Stomach (tissue), 4 donors: ENCODE measurements at regions not wholly inside any gene's neighbourhood (a gene's known extent, or its start where the extent isn't known, plus 50 kb on each side); places are given as distances from the start of the nearest gene placed in this dataset.

Experiments used
- POLR2A ChIP-seq, 4 donors: fragments of 450-650 bp; IDR thresholded peaks; one replicate each; pipeline ENCODE4 v1.6.1; 2016; ENCODE audit warnings: antibody characterized with exemption in 4 of 4, control low read depth in 2 of 4, mild to moderate bottlenecking in 1 of 4, moderate library complexity in 1 of 4
- POLR2AphosphoS5 ChIP-seq, 3 donors: sonication (generic); formaldehyde crosslinking; IDR thresholded peaks; one replicate each; pipeline ENCODE4 v1.6.1; 2016; ENCODE audit warnings: antibody characterized with exemption in 3 of 3
- TF ChIP-seq, protein P1 (sequence below), 7 experiments: fragments of 450-650 bp in 4 of 7; fragments of 200-600 bp in 3 of 7; sonication (generic) in 3 of 7; IDR thresholded peaks; one replicate each; pipeline ENCODE4 v1.5.1; 2016 to 2019; ENCODE audit warnings: antibody characterized with exemption in 7 of 7, control low read depth in 2 of 7, mild to moderate bottlenecking in 1 of 7

DNA sequence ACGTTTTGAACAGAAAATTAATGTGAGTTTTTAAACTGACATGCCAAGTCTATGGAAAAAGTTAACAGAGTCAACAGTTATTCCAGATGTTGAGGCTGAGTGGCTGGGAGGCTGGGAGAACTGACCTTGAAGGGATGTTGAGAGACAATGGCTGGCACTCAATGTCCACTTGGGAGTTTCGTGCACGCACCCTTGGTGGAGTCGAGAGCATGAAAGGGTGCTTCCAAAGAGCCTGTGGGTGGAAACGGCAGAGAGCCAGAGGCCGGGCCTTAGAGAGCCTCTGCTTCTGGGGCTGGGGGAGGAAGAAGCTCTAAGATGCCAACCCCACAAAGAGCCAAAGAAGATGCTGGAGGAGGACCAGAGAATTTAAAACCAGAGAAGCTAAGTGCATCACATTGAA is 63.4 kb upstream of the L3MBTL4 start:
- TF ChIP-seq, protein P1, sequence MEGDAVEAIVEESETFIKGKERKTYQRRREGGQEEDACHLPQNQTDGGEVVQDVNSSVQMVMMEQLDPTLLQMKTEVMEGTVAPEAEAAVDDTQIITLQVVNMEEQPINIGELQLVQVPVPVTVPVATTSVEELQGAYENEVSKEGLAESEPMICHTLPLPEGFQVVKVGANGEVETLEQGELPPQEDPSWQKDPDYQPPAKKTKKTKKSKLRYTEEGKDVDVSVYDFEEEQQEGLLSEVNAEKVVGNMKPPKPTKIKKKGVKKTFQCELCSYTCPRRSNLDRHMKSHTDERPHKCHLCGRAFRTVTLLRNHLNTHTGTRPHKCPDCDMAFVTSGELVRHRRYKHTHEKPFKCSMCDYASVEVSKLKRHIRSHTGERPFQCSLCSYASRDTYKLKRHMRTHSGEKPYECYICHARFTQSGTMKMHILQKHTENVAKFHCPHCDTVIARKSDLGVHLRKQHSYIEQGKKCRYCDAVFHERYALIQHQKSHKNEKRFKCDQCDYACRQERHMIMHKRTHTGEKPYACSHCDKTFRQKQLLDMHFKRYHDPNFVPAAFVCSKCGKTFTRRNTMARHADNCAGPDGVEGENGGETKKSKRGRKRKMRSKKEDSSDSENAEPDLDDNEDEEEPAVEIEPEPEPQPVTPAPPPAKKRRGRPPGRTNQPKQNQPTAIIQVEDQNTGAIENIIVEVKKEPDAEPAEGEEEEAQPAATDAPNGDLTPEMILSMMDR (IDR thresholded peaks at IDR 0.05): no peak
- no peak for TF ChIP-seq POLR2AphosphoS5 (IDR thresholded peaks at IDR 0.05)
- no peak for TF ChIP-seq POLR2A (IDR thresholded peaks at IDR 0.05)
